CD4-positive, alpha-beta T cell (primary cell): ENCODE measurements at regions not wholly inside any gene's neighbourhood (a gene's known extent, or its start where the extent isn't known, plus 50 kb on each side); places are given as distances from the start of the nearest gene placed in this dataset.

ENCODE experiments used
- ATAC-seq: fragments of 200-7000 bp; cut with Tn5 transposase; one replicate; pipeline ENCODE4 v1.10.0; 2022; ENCODE audit warnings: mild to moderate bottlenecking; ENCODE audit not compliant: poor library complexity
- CTCF ChIA-PET: fragments of 350-600 bp; sonication (Branson Sonifier 250); formaldehyde crosslinking; loops from one replicate; lab custom pipeline; 2021; ENCODE audit warnings: antibody characterized with exemption, inconsistent platforms; lab: Charles Lee
- POLR2A ChIA-PET: fragments of 350-600 bp; sonication (Branson Sonifier 250); formaldehyde crosslinking; loops from one replicate; lab custom pipeline; 2021; ENCODE audit warnings: antibody characterized with exemption, inconsistent platforms; lab: Charles Lee
- DNase-seq, 14 experiments: peaks; one replicate each; pipeline ENCODE4 v3.0.0-alpha.2; 2013 to 2020; ENCODE audit warnings: mixed read lengths in 2 of 14
- H3K27ac ChIP-seq, 2 donors: one replicate each; pipeline versions ENCODE4 v1.5.1 to v1.7.0; 2013; ENCODE audit warnings: low read length in 2 of 2, low read depth in 1 of 2, mild to moderate bottlenecking in 1 of 2
- H3K27me3 ChIP-seq, 2 experiments: 1 replicate in 1 of 2; 2 replicates in 1 of 2; pipeline versions ENCODE4 v1.6.1 to v1.7.0; 2013; ENCODE audit warnings: low read length in 2 of 2, control low read depth in 1 of 2, mild to moderate bottlenecking in 1 of 2, moderate library complexity in 1 of 2; ENCODE audit not compliant: insufficient read depth in 2 of 2, control insufficient read depth in 1 of 2
- H3K36me3 ChIP-seq: one replicate; pipeline ENCODE4 v1.6.1; 2013; ENCODE audit warnings: low read length, control low read depth; ENCODE audit not compliant: insufficient read depth
- H3K4me1 ChIP-seq: one replicate; pipeline ENCODE4 v1.6.1; 2013; ENCODE audit warnings: low read length, control low read depth; ENCODE audit not compliant: insufficient read depth
- H3K4me3 ChIP-seq: one replicate; pipeline ENCODE4 v1.5.1; 2013; ENCODE audit warnings: mild to moderate bottlenecking, low read length, moderate library complexity
- H3K9me3 ChIP-seq, 2 experiments: 1 replicate in 1 of 2; 2 replicates in 1 of 2; pipeline versions ENCODE4 v1.6.1 to v1.7.0; 2013; ENCODE audit warnings: low read length in 2 of 2, mild to moderate bottlenecking in 2 of 2, control low read depth in 1 of 2, moderate library complexity in 1 of 2; ENCODE audit not compliant: control insufficient read depth in 1 of 2, insufficient read depth in 1 of 2
- H3K27ac Mint-ChIP-seq: one replicate; pipeline ENCODE4 v1.8.0; 2020; ENCODE audit warnings: mixed read lengths
- H3K27me3 Mint-ChIP-seq: one replicate; pipeline ENCODE4 v1.8.0; 2021; ENCODE audit warnings: mixed read lengths
- H3K36me3 Mint-ChIP-seq: one replicate; pipeline ENCODE4 v1.8.0; 2021; ENCODE audit warnings: low read depth, mixed read lengths
- H3K4me1 Mint-ChIP-seq: one replicate; pipeline ENCODE4 v1.8.0; 2021; ENCODE audit warnings: low read depth, mixed read lengths
- H3K4me3 Mint-ChIP-seq: one replicate; pipeline ENCODE4 v1.8.0; 2020; ENCODE audit warnings: mild to moderate bottlenecking, mixed read lengths
- H3K9me3 Mint-ChIP-seq: one replicate; pipeline ENCODE4 v1.8.0; 2020; ENCODE audit warnings: mixed read lengths
- intact Hi-C, 2 experiments: fragments of 100-400 bp; cut with DNase I in 1 of 2; cut with micrococcal nuclease in 1 of 2; formaldehyde crosslinking; loops; one replicate each; pipeline versions ENCODE4 v1.15.1 to v1.9.0; 2023 to 2025; cut with DNase I, micrococcal nuclease
- TF ChIP-seq, protein P1 (sequence below): fragments of 200-600 bp; IDR thresholded peaks from one replicate; pipeline ENCODE4 v1.8.0; 2022; ENCODE audit warnings: antibody characterized with exemption, mild to moderate bottlenecking

DNA sequence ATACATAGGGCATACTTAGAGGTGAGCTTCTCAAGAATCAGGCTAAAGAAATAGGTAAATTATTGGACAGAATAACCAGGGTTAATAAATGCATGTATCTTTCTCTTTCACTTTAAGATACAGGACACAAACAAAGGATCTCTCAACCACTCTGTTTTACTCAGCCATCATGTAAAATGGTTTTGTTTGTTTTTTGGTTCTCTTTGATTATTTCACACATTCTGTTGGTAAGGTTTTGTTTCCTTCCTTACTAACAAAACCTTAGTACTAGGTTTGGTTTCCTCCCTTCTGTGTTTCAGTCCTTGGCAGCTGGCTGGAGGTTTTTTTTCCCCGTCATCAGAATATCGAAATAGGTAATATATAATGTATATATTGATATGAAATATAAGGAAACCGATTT is 1506.8 kb upstream of the TMEFF2 start:
- no peaks in the 10 kb centered on the region for H3K9me3 Mint-ChIP-seq
- H3K36me3 Mint-ChIP-seq = no peaks in the 10 kb centered on the region
- POLR2A ChIA-PET = no interaction called here
- Histone ChIP-seq H3K9me3 (no peaks in the 10 kb centered on the region), H3K36me3 (no peaks in the 10 kb centered on the region), H3K27me3 (no peaks in the 10 kb centered on the region), H3K4me3 (no peak overlapping the region), H3K27ac (no peak overlapping the region), H3K4me1 (no peaks in the 10 kb centered on the region)
- H3K4me3 Mint-ChIP-seq = no peak overlapping the region
- DNase-seq = no peak
- no peaks in the 10 kb centered on the region for H3K4me1 Mint-ChIP-seq
- H3K27me3 Mint-ChIP-seq = no peaks in the 10 kb centered on the region
- CTCF ChIA-PET = no interaction called here
- H3K27ac Mint-ChIP-seq = no peak overlapping the region
- ATAC-seq = no peak
- TF ChIP-seq, protein P1, sequence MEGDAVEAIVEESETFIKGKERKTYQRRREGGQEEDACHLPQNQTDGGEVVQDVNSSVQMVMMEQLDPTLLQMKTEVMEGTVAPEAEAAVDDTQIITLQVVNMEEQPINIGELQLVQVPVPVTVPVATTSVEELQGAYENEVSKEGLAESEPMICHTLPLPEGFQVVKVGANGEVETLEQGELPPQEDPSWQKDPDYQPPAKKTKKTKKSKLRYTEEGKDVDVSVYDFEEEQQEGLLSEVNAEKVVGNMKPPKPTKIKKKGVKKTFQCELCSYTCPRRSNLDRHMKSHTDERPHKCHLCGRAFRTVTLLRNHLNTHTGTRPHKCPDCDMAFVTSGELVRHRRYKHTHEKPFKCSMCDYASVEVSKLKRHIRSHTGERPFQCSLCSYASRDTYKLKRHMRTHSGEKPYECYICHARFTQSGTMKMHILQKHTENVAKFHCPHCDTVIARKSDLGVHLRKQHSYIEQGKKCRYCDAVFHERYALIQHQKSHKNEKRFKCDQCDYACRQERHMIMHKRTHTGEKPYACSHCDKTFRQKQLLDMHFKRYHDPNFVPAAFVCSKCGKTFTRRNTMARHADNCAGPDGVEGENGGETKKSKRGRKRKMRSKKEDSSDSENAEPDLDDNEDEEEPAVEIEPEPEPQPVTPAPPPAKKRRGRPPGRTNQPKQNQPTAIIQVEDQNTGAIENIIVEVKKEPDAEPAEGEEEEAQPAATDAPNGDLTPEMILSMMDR = no peak
- intact Hi-C loops = no loop called here

DNA sequence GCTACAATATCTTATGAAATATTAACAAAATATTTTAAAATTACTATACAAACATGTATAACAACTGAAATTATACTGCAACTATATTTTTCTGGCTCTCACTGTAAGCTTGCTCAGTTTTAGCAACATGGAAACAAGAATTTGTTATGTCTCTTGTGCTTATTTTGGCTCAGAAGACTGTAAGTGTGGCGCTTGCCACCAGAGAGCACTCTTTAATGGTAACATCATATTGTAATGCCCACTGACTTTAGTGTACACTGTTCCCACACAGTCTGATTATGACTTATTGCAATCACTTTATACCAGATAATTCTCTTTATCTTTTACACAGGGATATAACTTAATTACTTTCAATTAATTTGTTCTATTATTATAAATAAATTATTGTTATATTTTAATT is 1500.6 kb upstream of the TMEFF2 start:
- no peak for DNase-seq
- no peaks in the 10 kb centered on the region for H3K36me3 Mint-ChIP-seq

DNA sequence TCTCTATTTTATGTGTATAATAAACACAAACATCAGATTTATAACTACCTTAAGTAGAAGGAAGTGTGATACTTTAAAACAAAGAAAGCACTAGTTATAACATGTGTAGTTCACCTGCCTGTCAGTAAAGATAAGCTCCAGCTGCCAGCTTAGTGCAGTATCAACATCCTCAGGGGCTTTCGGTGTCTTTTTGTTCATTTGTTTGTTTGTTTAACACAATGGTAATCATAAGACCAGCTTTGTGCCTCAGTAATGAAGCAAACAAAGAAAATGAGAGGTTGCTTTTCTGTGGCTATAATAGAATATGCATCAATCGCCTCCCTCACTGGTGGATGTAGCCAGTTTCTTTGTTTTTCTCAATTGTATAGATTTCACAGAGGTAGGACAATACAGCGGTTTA is 1499.0 kb upstream of the TMEFF2 start:
- CTCF ChIA-PET = no interaction called here
- Histone ChIP-seq H3K4me3 (no peak overlapping the region), H3K4me1 (no peaks in the 10 kb centered on the region), H3K9me3 (no peaks in the 10 kb centered on the region), H3K27me3 (no peaks in the 10 kb centered on the region), H3K27ac (no peak overlapping the region), H3K36me3 (no peaks in the 10 kb centered on the region)
- intact Hi-C loops = no loop called here
- POLR2A ChIA-PET = no interaction called here
- ATAC-seq (no peak), DNase-seq (no peak)
- H3K9me3 Mint-ChIP-seq = no peaks in the 10 kb centered on the region
- no peak overlapping the region for H3K4me3 Mint-ChIP-seq
- H3K4me1 Mint-ChIP-seq = no peaks in the 10 kb centered on the region
- no peaks in the 10 kb centered on the region for H3K27me3 Mint-ChIP-seq
- no peak overlapping the region for H3K27ac Mint-ChIP-seq
- TF ChIP-seq, protein P1 = no peak
- H3K36me3 Mint-ChIP-seq = no peaks in the 10 kb centered on the region

More for the DNA sequence above, 1500.6 kb upstream of the TMEFF2 start:
- ChIA-PET CTCF (no interaction called here), POLR2A (no interaction called here)
- Histone ChIP-seq H3K9me3 (no peaks in the 10 kb centered on the region), H3K27ac (no peak overlapping the region), H3K4me1 (no peaks in the 10 kb centered on the region), H3K4me3 (no peak overlapping the region), H3K27me3 (no peaks in the 10 kb centered on the region), H3K36me3 (no peaks in the 10 kb centered on the region)
- no peak overlapping the region for H3K27ac Mint-ChIP-seq
- TF ChIP-seq, protein P1 = no peak
- no peaks in the 10 kb centered on the region for H3K9me3 Mint-ChIP-seq
- no peak for ATAC-seq
- intact Hi-C loops = no loop called here
- H3K4me1 Mint-ChIP-seq = no peaks in the 10 kb centered on the region
- H3K27me3 Mint-ChIP-seq = no peaks in the 10 kb centered on the region
- H3K4me3 Mint-ChIP-seq = no peak overlapping the region
